Activated CD4-positive, alpha-beta T cell treated with anti-CD3 and anti-CD28 coated beads, Interleukin-2, Interleukin-4, amounts not matched to agents 100 ng/mL and 50 ng/mL, durations not matched to agents 16 hours and 8 hours (primary cell): ENCODE measurements at regions not wholly inside any gene's neighbourhood (a gene's known extent, or its start where the extent isn't known, plus 50 kb on each side); places are given as distances from the start of the nearest gene placed in this dataset.

ENCODE experiments used
- DNase-seq: peaks from one replicate; pipeline ENCODE4 v3.0.0-alpha.2; 2020; ENCODE audit warnings: low spot score

DNA sequence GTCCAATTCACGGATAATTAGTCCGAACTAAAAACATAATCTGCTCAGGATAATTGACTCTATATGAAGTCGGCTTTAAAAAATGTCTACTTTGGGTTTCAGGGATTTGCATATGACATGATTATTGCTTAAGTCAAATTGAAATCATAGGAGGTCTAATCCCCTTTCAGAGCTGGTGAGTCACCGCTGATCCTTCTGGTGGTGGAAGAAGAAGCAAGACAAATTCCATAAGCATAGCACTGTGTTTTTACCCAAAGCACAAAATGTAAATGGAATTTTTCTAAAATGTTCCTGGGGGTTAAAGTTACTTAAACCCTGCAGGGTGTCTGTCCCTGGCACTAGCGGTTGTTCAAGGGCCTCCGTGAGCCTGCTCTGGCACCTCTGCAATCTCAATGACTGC, 460.2 kb downstream of the LRATD1 start:
- DNase-seq = no peak

DNA sequence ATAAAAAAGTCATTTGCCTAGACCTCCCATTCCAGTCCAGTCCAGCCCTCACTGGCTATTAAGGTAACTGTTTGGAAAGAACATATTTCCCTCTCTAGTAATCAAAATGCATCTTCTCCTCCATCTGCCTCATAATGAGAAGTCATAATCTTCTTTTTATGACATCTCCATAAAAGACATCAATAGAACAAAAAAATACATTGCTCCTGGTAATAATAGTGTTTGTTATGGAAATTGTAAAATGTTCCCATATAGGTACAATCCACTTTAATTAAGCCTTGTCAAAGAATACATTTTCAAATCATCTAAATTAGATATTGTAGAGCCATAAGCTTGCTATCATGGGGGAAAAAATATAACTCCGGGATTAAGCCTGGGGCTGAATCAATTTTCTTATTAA, 461.6 kb downstream of the LRATD1 start:
- no peak for DNase-seq

DNA sequence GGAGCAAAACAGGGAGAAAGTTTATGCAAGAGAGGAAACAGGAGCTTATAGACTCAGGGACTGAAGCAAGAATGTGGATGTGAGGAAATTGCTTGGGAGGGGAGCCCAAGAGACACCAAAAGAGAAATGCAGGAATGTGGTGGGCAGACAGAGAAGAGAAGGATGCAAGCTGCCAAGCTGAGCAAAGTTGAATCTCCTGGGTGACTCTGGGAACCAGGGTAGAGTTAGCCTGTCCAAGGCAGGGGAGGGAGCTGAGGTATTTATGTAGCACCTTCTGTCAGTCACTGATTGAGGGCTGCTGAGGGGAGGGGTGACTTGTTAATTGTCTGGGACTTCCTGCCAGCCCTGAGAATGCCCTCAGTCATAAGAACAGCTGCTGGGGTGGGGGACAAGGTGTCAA, 464.3 kb downstream of the NBAS start:
- DNase-seq = no peak

DNA sequence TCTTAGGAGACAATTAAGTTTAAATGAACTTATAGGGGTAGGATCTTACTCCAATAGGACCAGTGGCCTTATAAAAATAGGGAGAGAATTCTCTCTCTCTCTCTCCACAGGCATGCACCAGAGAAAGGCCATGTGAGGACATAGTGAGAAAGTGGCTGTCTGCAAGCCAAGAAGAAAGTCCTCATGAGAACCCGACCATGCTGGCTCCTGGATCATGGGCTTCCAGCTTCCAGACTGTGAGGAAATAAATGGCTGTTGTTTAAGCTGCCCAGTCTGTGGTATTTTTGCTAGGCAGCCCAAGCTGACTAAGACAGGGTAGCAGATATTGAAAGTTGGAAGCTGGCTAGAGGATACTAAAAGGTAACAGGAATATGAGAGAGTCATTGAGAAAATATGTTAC, 454.0 kb downstream of the NBAS start:
- no peak for DNase-seq

DNA sequence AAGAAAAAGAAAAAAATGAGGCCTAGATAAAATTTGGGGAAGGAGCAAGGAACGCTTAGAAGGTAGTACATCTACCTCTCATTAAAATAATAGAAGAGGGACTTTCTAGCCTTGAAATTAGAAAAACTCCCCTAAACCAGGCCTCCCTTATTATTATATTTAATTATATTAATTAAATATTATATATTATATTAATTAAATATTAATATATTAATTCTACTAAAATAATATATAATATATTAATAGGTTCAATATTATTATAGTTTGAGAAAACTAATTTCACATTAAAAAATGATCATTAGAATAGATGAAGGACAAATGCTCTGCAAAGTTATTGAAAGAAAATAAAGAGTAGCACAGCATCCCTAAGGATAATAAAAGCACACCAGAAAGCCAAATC, 449.4 kb downstream of the NBAS start:
- DNase-seq = no peak

DNA sequence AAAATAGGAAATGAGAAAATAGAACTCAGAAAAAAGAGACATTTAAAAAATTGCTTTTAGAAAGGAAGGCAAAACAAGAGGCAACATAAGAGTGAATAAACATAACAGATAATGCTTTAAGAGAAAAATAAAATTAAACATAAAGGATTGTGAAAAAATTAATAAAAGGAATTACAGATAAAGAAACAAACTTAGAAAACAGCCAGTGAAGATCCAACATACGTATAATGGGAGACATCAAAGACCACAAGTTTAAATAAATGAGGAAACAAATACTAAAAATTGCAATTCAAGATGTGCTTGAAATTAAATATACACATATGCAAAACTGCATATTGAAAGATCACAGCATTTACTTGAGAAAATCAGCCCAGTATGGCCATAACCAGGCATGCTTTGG, 448.9 kb downstream of the NBAS start:
- no peak for DNase-seq

DNA sequence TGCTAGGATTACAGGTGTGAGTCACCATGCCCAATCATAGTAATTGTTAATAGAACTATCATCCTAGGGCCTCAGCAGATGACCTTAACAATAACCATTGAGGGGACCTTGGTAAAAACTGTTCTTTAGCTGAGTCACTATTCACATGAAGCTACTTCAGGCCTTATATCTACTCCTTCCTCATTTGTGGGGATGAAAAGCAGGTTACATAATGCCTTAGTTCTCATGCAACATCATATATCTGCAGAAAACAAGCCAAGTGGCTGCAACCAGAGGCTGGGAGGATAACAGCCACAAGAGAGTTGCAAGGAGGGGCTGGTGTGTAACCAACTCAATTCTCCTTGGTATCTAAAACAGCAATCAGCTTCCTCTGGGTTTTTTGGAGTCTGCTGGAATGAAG, 445.4 kb downstream of the NBAS start:
- DNase-seq = no peak

DNA sequence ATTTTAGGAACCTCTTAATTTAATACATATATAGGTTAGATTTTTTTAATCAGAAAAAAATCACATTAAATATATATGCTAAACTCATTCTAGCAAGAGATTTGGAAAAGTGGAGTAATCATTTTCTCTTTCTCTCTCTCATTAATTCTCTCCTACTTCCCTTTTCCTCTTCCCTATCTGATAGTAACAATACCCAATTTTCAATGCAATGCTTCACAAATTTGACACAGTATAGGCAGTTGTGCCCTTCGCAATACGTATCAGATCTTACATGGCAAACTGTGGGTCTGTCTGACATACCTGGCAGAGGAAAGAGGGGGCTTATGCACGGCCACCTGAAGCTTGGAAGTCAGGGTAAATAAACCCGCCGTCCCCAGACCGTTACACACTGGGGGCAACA, 444.3 kb downstream of the NBAS start:
- DNase-seq = no peak
